ENCODE measurements at regions not wholly inside any gene's neighbourhood (a gene's known extent, or its start where the extent isn't known, plus 50 kb on each side); places are given as distances from the start of the nearest gene placed in this dataset.

DNA sequence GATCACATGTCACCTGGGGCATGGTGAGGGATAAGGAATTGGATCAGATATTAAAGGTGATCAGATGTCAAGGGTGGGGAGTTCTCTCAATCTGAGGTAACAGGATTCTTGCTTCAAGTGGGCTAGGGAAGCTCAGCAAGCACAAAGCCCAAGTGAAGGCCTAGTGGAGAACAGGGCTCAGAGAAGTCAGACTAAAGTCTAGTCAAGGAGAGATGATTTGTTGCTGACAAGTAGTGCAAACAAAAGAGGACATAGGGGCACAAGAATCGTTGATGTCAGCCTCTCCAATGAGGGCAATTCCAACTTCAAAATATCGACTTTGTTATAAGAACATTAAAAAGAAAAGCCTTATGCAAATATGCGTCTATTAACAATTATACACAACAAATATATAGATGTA is 852.8 kb upstream of the CELF2 start:
- ChIA-PET CTCF (no interaction called here), POLR2A (no interaction called here)
- no TSS peak for BruUV-seq (replicated peaks)
- Histone ChIP-seq H3K9me3 (replicated peaks; ENCODE audit: control insufficient read depth, insufficient read depth, low read length) (no peaks in the 10 kb centered on the region), H3K36me3 (ENCODE audit: control insufficient read depth in 2 of 2, extremely low read depth in 1 of 2, insufficient read depth in 2 of 2, low read length in 2 of 2) (no peaks in the 10 kb centered on the region), H3K9ac (replicated peaks; ENCODE audit: extremely low read depth, insufficient read depth, low read length) (no peak overlapping the region), H3K79me2 (ENCODE audit: control insufficient read depth, insufficient read depth, low read length) (no peaks in the 10 kb centered on the region), H3K4me2 (ENCODE audit: insufficient read depth, low read length) (no peak overlapping the region), H3K27me3 (ENCODE audit: control insufficient read depth in 2 of 2, insufficient read depth in 2 of 2, low read length in 2 of 2) (no peaks in the 10 kb centered on the region), H3K4me3 (replicated peaks in 1 of 3; ENCODE audit: insufficient read depth in 1 of 3, low read depth in 1 of 3, low read length in 3 of 3) (no peak overlapping the region), H4K20me1 (replicated peaks; ENCODE audit: control insufficient read depth, extremely low read depth, insufficient read depth, low read length) (no peaks in the 10 kb centered on the region), H3K27ac (ENCODE audit: insufficient read depth, low read depth, low read length) (no peak overlapping the region), H3K9me1 (replicated peaks; ENCODE audit: control insufficient read depth, extremely low read depth, insufficient read depth, low read length) (no peaks in the 10 kb centered on the region), H3K4me1 (ENCODE audit: control insufficient read depth, extremely low read depth, insufficient read depth, low read length) (no peaks in the 10 kb centered on the region), H2AFZ (ENCODE audit: low read depth, low read length) (no peak overlapping the region)
- dilution Hi-C loops (cut with MboI; ENCODE audit: extremely low pct_ligation_motif_present, low sequenced_read_pairs): no loop called here
- intact Hi-C loops (cut with micrococcal nuclease): no loop called here
- TF ChIP-seq POLR2AphosphoS5 (IDR thresholded peaks at IDR 0.05; ENCODE audit: insufficient read depth, low read depth, low read length) (no peak), JUN (IDR thresholded peaks at IDR 0.05; ENCODE audit: borderline replicate concordance, insufficient read depth, insufficient read length, low read depth) (no peak), EZH2 (IDR thresholded peaks at IDR 0.05; ENCODE audit: borderline replicate concordance, low read depth, low read length, severe bottlenecking) (no peak), POLR2A (IDR thresholded peaks at IDR 0.05; ENCODE audit: low read depth, low read length) (no peak), FOS (IDR thresholded peaks at IDR 0.05; ENCODE audit: borderline replicate concordance, insufficient read depth, low read length) (no peak), GATA2 (IDR thresholded peaks at IDR 0.05; ENCODE audit: insufficient read depth, insufficient read length, low read depth, low read length) (no peak), MYC (IDR thresholded peaks at IDR 0.05; ENCODE audit: low read depth, low read length) (no peak)
- TF ChIP-seq, protein P1, sequence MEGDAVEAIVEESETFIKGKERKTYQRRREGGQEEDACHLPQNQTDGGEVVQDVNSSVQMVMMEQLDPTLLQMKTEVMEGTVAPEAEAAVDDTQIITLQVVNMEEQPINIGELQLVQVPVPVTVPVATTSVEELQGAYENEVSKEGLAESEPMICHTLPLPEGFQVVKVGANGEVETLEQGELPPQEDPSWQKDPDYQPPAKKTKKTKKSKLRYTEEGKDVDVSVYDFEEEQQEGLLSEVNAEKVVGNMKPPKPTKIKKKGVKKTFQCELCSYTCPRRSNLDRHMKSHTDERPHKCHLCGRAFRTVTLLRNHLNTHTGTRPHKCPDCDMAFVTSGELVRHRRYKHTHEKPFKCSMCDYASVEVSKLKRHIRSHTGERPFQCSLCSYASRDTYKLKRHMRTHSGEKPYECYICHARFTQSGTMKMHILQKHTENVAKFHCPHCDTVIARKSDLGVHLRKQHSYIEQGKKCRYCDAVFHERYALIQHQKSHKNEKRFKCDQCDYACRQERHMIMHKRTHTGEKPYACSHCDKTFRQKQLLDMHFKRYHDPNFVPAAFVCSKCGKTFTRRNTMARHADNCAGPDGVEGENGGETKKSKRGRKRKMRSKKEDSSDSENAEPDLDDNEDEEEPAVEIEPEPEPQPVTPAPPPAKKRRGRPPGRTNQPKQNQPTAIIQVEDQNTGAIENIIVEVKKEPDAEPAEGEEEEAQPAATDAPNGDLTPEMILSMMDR (IDR thresholded peaks at IDR 0.05; ENCODE audit: extremely low read depth in 1 of 2, insufficient read depth in 1 of 2, low read depth in 1 of 2, low read length in 2 of 2): no peak
- TF ChIP-seq, protein P2, sequence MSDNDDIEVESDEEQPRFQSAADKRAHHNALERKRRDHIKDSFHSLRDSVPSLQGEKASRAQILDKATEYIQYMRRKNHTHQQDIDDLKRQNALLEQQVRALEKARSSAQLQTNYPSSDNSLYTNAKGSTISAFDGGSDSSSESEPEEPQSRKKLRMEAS (IDR thresholded peaks at IDR 0.05; ENCODE audit: insufficient read depth, insufficient read length): no peak
- DNase-seq (ENCODE audit: low read depth, low spot score) (no peak), FAIRE-seq (no peak)

Data from endothelial cell of umbilical vein (primary cell).